A673 (cell line): ENCODE measurements at regions not wholly inside any gene's neighbourhood (a gene's known extent, or its start where the extent isn't known, plus 50 kb on each side); places are given as distances from the start of the nearest gene placed in this dataset.

Experiments
- EZH2 ChIP-seq: fragments of 200-600 bp; sonication (generic); IDR thresholded peaks from 2 replicates; pipeline ENCODE4 v1.6.1; 2017; ENCODE audit warnings: borderline replicate concordance, low read depth, mild to moderate bottlenecking, mixed read lengths, antibody characterized with exemption, low read length; ENCODE audit not compliant: poor library complexity, severe bottlenecking
- TF ChIP-seq, protein P1 (sequence below): fragments of 300-800, 200-600 bp; sonication (generic); conservative IDR thresholded peaks from 2 replicates; pipeline ENCODE4 v1.5.1; 2017; ENCODE audit warnings: low read depth, mild to moderate bottlenecking, antibody characterized with exemption, low read length, moderate library complexity, mixed read lengths

DNA sequence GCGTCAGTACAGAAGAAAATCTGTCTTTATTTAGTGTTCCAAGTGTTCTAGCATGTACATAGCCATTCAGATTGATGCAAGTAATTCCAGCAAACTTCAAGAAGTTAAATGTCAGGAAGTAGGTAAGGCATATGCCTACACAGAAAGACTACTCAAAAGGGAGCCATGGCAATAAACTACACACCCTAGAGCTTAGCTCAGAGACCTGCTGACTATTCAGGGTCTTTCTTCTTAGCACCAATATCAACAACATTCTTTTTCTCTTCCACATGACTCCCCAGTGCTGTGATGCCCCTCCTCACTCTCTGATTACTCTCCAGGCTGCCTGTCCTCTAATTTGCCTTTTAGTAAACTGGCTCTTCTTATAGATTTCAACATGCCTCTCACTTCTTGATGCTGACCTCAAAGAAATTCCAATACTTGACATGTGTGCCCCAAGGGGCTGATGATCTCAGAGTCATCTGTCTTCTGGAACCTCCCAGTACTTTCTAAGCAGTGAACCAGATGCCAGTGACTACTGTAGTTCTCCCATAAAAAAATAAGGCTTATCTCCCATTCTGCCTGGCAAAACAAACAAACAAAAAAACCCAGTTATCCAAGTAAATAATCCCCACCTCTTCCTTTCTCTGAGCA, 909.2 kb upstream of the FANCL start:
- TF ChIP-seq EZH2: no peak
- TF ChIP-seq, protein P1, sequence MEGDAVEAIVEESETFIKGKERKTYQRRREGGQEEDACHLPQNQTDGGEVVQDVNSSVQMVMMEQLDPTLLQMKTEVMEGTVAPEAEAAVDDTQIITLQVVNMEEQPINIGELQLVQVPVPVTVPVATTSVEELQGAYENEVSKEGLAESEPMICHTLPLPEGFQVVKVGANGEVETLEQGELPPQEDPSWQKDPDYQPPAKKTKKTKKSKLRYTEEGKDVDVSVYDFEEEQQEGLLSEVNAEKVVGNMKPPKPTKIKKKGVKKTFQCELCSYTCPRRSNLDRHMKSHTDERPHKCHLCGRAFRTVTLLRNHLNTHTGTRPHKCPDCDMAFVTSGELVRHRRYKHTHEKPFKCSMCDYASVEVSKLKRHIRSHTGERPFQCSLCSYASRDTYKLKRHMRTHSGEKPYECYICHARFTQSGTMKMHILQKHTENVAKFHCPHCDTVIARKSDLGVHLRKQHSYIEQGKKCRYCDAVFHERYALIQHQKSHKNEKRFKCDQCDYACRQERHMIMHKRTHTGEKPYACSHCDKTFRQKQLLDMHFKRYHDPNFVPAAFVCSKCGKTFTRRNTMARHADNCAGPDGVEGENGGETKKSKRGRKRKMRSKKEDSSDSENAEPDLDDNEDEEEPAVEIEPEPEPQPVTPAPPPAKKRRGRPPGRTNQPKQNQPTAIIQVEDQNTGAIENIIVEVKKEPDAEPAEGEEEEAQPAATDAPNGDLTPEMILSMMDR: no peak
